Subcutaneous abdominal adipose tissue (tissue), 5 donors: ENCODE measurements at regions not wholly inside any gene's neighbourhood (a gene's known extent, or its start where the extent isn't known, plus 50 kb on each side); places are given as distances from the start of the nearest gene placed in this dataset.

Source experiments
- H3K27ac ChIP-seq: one replicate; pipeline ENCODE4 v1.7.0; 2013; ENCODE audit warnings: low read depth, mild to moderate bottlenecking, inconsistent platforms, low read length, moderate library complexity
- H3K27me3 ChIP-seq, 5 donors: one replicate each; pipeline ENCODE4 v1.7.0; 2013; ENCODE audit warnings: low read length in 5 of 5, inconsistent platforms in 1 of 5; ENCODE audit not compliant: control insufficient read depth in 5 of 5, insufficient read depth in 4 of 5
- H3K36me3 ChIP-seq, 5 donors: one replicate each; pipeline ENCODE4 v1.7.0; 2013; ENCODE audit warnings: low read length in 5 of 5; ENCODE audit not compliant: control insufficient read depth in 5 of 5, insufficient read depth in 5 of 5
- H3K4me1 ChIP-seq, 5 donors: one replicate each; pipeline ENCODE4 v1.7.0; 2013; ENCODE audit warnings: low read length in 5 of 5, mild to moderate bottlenecking in 3 of 5, moderate library complexity in 1 of 5; ENCODE audit not compliant: control insufficient read depth in 5 of 5, insufficient read depth in 5 of 5
- H3K4me3 ChIP-seq, 5 donors: one replicate each; pipeline ENCODE4 v1.7.0; 2013; ENCODE audit warnings: low read length in 5 of 5, low read depth in 1 of 5
- H3K9ac ChIP-seq, 5 donors: one replicate each; pipeline ENCODE4 v1.7.0; 2013; ENCODE audit warnings: low read length in 5 of 5, mild to moderate bottlenecking in 4 of 5, moderate library complexity in 3 of 5
- H3K9me3 ChIP-seq, 5 donors: one replicate each; pipeline ENCODE4 v1.7.0; 2013; ENCODE audit warnings: low read length in 5 of 5; ENCODE audit not compliant: control insufficient read depth in 5 of 5
- donor health status: healthy.
- donor health status: healthy.
- donor health status: healthy.
- donor health status: healthy.
- donor health status: healthy.

GRCh38 chr6:84434550-84434949 is 207.1 kb upstream of the CEP162 start:
- Histone ChIP-seq H3K36me3 (no peaks in the 10 kb centered on the region), H3K27me3 (no peaks in the 10 kb centered on the region), H3K4me3 (no peak overlapping the region), H3K27ac (no peak overlapping the region), H3K9ac (no peak overlapping the region), H3K9me3 (no peaks in the 10 kb centered on the region), H3K4me1 (no peaks in the 10 kb centered on the region)

DNA sequence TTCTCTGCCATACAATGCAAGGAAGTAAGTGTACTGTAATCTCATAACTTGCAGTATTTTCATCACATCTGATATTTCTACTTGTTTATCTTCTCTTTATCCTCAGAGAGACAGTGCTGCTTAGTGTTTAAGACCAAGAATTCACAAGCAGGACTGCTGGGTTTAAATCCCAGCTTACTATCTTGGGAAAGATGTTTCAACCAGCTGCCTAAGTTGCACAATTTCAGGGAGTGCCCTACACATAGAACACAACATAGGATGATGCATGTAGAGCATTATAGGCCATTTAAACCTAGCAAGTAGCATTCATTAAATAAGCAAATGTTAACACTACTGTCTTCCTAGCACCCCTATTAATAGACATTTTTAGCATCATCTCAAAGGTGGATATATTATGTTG is 205.2 kb upstream of the CEP162 start:
- Histone ChIP-seq H3K4me3 (no peak overlapping the region), H3K9ac (no peak overlapping the region), H3K27me3 (no peaks in the 10 kb centered on the region), H3K27ac (no peak overlapping the region), H3K36me3 (no peaks in the 10 kb centered on the region), H3K4me1 (no peaks in the 10 kb centered on the region), H3K9me3 (no peaks in the 10 kb centered on the region)

- Histone ChIP-seq H3K27ac (no peak overlapping the region), H3K4me1 (no peaks in the 10 kb centered on the region), H3K9ac (no peak overlapping the region), H3K4me3 (no peak overlapping the region), H3K9me3 (no peaks in the 10 kb centered on the region), H3K36me3 (no peaks in the 10 kb centered on the region), H3K27me3 (no peaks in the 10 kb centered on the region)
Observed at GRCh38 chr6:84428300-84428907, 201.0 kb upstream of the CEP162 start.

GRCh38 chr6:84425971-84426705 is 198.7 kb upstream of the CEP162 start:
- Histone ChIP-seq H3K4me3 (no peak overlapping the region), H3K9me3 (no peaks in the 10 kb centered on the region), H3K27me3 (no peaks in the 10 kb centered on the region), H3K4me1 (no peaks in the 10 kb centered on the region), H3K27ac (no peak overlapping the region), H3K9ac (no peak overlapping the region), H3K36me3 (no peaks in the 10 kb centered on the region)

DNA sequence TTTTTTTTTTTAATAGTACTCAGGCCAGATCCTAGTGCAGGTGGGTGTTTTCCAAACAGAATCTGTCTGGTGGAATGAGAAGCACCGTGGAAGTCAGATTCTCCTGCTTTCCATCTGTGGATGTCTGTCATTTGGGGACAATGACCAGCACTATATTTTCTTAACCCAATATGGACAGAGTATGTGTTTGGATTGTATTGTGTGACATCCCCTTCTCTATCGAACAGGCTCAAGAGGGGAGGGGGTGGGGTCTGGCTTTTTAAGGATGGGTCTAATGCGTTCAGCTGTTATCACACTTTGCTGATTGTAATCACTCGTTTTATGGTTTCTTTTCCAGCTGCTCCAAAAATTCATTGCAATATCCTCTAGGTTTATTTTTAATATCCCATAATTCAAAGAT is 197.5 kb upstream of the CEP162 start:
- H3K27ac ChIP-seq: no peak overlapping the region

DNA sequence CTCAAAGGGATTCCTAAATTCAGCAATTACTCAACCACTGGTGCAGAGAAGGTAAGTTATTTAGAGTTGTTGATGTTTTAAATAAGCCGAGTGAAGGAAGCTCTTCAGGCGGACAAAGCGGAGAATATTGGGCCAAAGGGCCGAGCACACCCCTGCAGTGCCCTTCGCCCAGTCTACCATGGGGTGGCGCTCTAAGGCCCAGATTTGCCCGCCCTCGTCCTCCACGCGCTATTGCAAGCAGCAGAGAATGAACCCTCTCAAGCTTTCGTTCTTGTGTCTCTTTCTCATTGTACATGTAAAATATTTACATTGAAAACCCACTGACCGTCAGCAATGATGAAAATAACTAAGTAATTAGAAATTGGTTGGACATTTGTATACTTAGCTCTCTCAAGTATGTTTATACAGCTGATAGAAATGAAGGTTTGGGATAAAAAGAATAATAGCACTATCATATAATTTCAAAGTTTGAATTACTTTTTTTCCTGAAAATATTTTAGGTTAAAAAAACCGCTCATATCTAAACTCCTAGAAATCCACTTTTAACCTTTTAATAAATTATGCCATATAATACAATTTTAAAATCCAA is 195.0 kb upstream of the CEP162 start:
- Histone ChIP-seq H3K27ac (no peak overlapping the region), H3K4me1 (no peaks in the 10 kb centered on the region), H3K9ac (no peak overlapping the region), H3K9me3 (no peaks in the 10 kb centered on the region), H3K36me3 (no peaks in the 10 kb centered on the region), H3K27me3 (no peaks in the 10 kb centered on the region), H3K4me3 (no peak overlapping the region)

More for the DNA sequence above, 197.5 kb upstream of the CEP162 start:
- H3K36me3 ChIP-seq: no peaks in the 10 kb centered on the region
- H3K27me3 ChIP-seq: no peaks in the 10 kb centered on the region
- H3K9me3 ChIP-seq: no peaks in the 10 kb centered on the region
- no peaks in the 10 kb centered on the region for H3K4me1 ChIP-seq
- no peak overlapping the region for H3K4me3 ChIP-seq
- H3K9ac ChIP-seq: no peak overlapping the region

GRCh38 chr6:84421031-84421430 is 193.6 kb upstream of the CEP162 start:
- Histone ChIP-seq H3K4me1 (peaks cover 0 to 5% (median 0%) of the 10 kb centered on the region in 5 donors), H3K9me3 (no peaks in the 10 kb centered on the region), H3K36me3 (no peaks in the 10 kb centered on the region), H3K27me3 (no peaks in the 10 kb centered on the region), H3K27ac (no peak overlapping the region), H3K4me3 (no peak overlapping the region), H3K9ac (no peak overlapping the region)

GRCh38 chr6:84417260-84417659 is 189.8 kb upstream of the CEP162 start:
- Histone ChIP-seq H3K27me3 (no peaks in the 10 kb centered on the region), H3K9me3 (no peaks in the 10 kb centered on the region)

GRCh38 chr6:84416043-84416657 is 188.7 kb upstream of the CEP162 start:
- Histone ChIP-seq H3K4me1 (peaks cover 3 to 27% (median 13%) of the 10 kb centered on the region in 5 donors), H3K27me3 (no peaks in the 10 kb centered on the region), H3K36me3 (no peaks in the 10 kb centered on the region), H3K27ac (peak overlapping the region; percentile 71), H3K4me3 (no peak overlapping the region), H3K9ac (no peak overlapping the region), H3K9me3 (no peaks in the 10 kb centered on the region)

More at GRCh38 chr6:84417260-84417659, 189.8 kb upstream of the CEP162 start:
- H3K27ac ChIP-seq: no peak overlapping the region
- peaks cover 3 to 23% (median 8%) of the 10 kb centered on the region in 5 donors for H3K4me1 ChIP-seq
- no peaks in the 10 kb centered on the region for H3K36me3 ChIP-seq
- H3K9ac ChIP-seq: no peak overlapping the region
- H3K4me3 ChIP-seq: no peak overlapping the region

- Histone ChIP-seq H3K36me3 (no peaks in the 10 kb centered on the region), H3K9me3 (no peaks in the 10 kb centered on the region), H3K4me3 (no peak overlapping the region), H3K27ac (peak overlapping the region; percentile 71), H3K27me3 (no peaks in the 10 kb centered on the region), H3K9ac (peak overlapping the region in 1 of 5 donors; percentile 3), H3K4me1 (peaks cover 3 to 31% (median 17%) of the 10 kb centered on the region in 5 donors)
Observed at GRCh38 chr6:84415517-84415916, 188.1 kb upstream of the CEP162 start.
